ENCODE measurements at regions not wholly inside any gene's neighbourhood (a gene's known extent, or its start where the extent isn't known, plus 50 kb on each side); places are given as distances from the start of the nearest gene placed in this dataset.

DNA sequence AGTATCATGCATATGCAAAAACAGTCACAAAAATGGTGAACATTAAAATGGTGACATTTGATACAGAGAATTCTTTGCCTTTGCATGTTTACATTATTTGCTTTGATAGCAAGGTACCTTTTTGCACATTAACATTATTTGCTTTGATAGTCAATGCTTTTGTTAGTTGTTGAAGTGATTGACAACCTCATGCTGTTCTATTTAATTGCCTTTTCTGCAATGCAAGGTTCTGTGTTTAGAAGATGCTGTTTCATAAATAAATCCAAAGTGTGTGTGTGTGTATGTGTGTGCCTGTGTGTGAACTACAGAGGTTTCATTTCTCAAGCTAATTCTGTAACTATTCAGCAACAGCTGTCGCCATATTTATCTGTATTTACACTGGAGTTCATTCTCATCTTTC, 668.7 kb downstream of the NR2F1-AS1 start:
- no peak for DNase-seq

DNA sequence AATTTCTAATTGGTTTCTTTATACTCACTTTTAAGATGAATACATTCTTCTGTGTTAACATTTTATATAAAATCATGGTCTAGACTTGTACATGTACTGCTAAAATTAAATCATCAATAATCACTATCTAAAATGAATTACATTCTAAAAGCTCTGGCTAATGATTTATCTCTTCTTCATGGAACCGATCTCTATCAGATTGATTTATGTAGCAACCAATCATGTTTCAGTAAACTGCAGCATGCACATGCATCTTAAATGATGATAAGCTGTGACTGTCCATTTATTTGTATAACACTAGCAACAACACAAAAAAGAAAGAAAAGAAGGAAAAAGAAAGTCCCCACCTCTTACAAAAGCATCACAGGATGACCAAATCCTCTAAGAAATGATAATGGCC, 669.2 kb downstream of the NR2F1-AS1 start:
- DNase-seq = no peak

DNA sequence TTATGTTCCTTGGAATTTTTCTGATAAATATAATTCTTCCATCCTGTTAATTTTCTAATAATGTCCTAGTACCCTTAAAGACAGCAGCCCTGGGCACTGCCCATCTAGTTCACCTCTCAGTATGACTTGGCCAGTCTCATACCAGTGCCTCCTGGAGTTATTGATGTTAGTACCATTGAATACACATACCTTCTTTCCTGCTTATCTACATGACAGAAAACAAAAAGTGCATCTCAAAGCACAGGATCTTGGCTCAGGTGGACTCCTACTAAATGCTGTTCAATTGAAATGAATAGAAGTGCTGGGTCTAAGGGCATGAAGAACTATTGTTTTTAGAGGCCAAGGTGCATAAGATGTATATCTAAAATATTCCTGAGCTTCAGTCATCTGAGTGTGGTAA, 669.7 kb downstream of the NR2F1-AS1 start:
- no peak for DNase-seq

DNA sequence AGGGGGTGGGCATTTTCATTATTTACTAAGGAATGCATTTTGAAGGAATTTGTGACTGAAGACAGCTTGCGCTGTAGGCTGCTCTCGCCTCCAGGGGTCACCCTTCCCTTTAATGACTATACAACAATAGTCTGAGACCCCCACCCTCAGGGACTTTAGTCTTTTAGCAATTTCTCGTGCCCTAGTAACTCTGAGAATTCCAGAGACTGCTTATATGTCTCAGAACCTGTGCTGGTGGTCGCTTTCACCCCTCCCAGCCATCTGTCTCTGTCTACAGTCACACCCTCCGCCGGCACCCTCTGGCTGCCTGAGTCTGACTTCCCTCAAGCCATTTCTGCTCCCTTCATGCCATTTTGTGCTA, 671.4 kb downstream of the NR2F1-AS1 start:
- no peak for DNase-seq

DNA sequence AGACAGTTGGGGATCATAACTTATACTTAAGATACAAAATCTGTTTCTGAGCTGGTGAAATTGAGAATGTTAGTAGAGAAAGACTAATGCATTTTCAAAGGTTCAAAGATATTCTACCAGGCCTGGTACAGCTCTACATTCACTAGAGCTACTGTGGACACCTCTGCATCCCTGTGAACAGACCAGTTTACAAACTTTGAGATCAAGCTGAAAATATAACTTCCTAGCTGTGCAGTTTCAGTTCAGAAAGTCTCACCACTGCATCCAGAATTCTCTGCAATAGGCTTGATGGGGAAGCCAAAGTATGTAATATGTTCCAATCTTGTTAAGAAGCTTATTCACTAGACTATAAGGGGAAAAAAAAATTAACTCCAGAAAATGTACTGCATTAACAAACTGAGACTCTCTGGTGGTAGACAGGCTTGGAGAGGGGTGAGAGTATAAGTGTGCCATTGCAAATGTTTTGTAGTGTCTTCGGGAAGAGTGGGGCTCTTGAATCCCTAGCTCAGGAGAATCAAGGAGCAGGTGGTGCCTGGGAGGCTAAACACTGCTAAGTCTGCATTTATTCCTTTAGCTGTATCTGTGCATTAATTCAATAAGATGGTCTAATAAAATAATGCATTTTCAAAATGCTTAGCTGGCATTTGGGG, 671.9 kb downstream of the NR2F1-AS1 start:
- DNase-seq = no peak

DNA sequence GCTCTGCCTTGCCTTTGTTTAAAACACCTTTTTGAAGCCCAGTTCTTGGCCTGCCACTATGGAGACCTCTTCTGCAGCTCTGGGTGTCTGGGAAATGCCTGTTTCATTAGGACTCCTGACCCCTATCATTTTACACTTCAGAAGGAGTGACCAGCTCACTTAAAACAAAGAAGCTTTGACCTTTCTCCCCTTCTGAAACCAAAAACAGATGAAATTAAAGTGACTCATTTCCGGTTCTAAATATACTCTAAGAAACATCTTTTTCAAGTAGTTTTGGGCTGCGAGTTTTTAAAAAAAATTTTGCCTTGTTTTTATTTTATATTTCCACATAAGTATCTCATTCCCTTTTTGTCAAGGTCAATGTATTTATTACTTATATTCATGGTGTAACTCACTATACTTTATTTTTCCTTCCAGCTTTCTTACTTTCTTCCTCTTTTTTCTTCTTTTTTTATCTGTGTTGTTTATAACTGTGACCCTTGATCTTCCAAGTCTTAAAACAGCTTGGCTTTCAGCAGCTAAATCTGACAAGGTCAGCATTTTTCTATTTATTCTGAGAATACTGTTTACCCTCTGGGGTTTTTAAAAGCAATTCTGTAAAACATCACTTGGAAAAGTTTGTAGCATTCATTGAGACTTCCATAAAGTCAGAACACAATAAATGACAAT, 672.9 kb downstream of the NR2F1-AS1 start:
- DNase-seq = no peak

DNA sequence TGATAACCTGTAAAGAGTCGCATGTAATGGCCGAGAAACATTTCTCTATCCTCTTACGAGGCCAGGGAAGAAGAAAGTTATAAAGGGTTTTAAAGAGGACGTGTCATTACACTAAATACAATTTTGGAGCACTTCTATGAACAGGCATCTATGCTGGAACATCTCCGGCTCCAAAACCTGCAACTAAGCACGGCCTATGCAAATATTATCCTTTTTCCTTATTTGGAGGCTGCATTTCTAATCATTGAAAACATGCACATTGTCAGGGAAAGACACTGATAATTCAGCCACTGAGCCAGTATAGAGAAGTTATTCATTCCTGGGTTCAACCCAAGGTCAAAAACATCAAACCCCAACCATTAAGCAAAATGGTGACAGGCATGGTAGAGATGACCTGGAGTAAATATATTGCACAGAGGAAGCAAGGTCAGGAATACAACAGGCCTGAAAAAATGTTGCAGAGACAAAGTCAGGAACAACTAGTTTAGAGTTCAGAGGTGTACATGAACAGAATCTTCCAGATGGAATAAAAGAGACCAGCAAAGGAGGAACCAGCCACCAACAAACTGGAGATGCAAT, 674.1 kb downstream of the NR2F1-AS1 start:
- no peak for DNase-seq

DNA sequence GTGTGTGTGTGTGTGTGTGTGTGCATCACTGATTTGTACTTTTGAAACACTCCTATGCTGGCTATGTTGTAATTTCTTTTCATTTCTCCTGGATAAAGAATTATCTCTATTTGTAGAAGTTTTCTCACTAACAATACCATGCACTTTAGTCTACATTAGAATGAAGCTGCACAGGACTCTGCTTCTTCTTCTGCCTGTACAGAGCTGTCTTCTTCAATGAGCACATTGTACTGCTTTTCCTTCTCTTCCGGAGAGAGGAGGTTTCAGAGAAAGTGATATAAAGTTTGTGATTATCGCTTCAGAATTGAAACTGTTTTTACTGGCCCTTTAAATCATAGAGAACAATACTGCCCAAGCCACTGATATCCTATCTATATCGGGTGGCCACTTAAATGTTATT, 677.0 kb downstream of the NR2F1-AS1 start:
- no peak for DNase-seq

DNA sequence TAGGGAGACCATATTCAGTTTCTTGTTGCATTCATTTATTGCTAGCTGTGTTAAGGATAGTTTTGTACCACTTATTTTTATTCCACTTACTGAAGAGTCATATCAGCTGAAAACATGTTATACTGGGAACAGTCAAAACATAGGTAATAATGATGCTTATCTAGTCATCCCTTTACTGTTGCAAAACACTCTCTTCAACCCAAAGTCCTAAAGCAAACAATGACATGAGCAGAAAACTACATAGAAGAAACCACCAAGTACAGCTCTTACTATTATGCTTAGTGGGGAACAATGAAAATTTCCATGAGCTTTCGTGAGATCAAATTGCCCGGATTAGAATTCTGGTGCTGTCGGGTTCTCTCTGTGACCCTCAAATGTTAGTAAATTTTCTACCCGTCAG, 681.4 kb downstream of the NR2F1-AS1 start:
- no peak for DNase-seq

DNA sequence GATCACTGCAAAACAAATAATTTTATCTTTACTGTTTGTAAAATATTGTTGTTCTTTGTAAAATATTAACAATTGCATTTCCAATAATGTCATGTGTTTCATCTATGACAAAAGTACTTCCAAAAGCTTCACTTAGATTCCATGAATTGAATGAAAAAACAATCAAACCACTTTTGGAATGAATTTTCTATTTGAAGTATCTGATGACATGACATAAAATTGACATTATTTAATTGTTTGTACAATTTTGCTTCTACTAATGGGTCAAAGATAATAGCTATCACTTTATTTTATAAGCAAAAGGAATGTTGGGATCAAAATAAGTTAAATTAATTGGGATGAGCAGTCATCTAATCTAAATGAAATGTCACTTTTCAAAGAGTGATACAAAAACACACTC, 684.3 kb downstream of the NR2F1-AS1 start:
- DNase-seq = no peak

DNA sequence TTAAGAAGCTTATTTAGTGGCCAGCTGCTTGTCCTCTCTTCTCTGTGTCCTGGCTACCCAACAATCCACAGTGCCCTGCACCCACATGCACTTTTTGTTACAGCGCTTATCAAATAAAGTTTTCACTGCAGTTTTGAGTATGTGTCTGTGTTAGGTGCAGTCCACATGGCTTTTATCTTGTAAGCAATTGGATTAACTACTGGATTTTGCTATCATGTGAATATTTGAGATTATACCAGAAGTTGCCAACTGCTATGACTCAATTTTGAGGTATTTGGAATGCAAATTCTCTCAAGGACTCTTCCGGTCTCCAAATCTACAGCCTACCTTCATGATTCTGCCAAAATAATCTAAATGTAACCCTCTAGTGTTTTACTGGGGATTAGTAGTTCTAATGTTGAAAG, 690.2 kb downstream of the NR2F1-AS1 start:
- no peak for DNase-seq

DNA sequence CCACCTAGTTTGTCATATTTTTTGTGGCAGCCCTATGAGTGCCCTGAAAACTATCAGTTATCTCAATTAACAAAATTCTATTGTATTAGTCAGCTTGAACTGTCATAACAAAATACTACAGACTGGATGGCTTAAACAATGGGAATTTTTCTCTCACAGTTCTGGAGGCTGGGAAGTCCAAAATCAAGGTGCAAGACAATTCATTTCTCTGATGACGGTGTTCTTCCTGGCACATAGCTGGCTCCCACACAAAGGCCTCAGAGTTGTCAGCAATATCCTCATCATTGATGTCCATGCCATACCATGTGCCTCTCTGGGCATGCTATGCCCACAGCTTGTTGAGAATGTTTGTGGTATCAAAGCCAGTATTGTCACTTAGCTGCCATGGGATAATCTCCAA, 691.9 kb downstream of the NR2F1-AS1 start:
- DNase-seq = no peak

DNA sequence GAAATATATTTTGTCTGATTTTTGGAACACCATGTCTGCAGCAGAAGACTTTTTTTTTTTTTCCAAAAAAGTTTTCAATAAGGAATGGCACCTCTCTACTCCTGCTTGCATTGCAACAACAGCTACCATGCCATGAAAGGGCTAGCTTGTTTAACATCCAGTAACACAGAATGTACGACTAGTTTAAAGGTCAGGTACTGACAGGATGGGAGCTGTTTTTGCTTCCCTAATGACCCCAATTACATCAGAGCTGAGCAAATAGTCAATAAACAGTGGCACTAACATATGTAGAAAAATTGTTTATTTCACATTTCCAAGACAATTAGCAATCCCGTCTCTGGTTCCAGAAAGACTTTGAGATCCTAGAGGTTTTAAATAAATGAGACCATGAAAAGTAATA, 693.8 kb downstream of the NR2F1-AS1 start:
- no peak for DNase-seq

DNA sequence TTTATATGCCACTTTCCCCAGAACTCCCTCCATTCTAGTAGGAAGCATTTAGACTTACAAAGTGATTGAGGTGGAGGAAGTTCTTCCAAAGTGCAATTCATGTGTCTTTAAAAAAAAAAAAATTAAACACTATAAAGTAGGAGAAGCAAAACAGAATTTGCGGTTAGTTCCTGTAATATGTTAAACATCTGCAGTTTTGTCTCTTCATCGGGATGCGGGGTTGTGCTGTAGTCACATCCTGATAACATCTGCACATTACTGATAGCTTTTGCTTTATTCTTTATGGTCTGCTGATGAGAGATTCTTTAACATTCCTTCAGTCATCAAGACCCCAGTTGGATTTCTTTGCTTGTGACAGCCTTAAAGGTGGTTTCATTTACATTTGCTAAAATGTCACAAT, 694.3 kb downstream of the NR2F1-AS1 start:
- no peak for DNase-seq

DNA sequence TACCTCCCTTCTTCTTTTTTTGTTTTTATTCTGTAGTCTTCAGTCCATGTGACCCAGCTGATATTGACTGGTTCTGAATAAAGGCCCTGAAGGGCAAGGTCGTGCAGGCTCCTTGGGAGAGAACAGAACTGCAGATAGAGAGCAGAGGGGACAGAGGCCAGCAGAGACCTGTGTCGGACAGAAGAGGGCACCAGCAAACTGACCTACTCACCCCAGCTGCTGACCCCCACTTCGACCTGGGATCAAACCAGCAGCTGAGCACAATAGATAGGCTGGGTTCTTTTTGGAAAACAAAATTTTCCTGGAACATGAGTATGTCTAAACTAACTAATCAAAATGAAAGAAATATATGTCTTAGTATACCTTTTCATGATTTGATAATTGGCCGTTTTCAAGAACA, 695.1 kb downstream of the NR2F1-AS1 start:
- DNase-seq = no peak

DNA sequence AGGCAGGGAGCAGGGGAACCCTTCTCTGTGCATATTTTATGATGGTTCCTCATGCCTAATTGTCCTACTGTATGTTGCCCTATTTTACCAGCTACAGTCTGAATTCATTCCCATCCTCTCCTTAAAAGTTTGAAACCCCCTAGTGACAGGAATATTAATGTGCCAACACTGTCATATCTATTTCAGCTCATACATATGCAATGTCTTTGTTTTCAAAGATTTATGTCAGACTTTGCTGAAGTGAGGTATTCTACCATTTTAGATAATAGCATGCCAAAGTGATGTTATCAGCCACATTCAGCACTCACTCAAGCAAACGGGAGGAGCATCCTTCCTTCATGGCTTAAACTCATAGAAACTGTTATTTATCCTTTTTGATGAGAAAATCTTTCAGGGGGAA, 696.5 kb downstream of the NR2F1-AS1 start:
- no peak for DNase-seq

DNA sequence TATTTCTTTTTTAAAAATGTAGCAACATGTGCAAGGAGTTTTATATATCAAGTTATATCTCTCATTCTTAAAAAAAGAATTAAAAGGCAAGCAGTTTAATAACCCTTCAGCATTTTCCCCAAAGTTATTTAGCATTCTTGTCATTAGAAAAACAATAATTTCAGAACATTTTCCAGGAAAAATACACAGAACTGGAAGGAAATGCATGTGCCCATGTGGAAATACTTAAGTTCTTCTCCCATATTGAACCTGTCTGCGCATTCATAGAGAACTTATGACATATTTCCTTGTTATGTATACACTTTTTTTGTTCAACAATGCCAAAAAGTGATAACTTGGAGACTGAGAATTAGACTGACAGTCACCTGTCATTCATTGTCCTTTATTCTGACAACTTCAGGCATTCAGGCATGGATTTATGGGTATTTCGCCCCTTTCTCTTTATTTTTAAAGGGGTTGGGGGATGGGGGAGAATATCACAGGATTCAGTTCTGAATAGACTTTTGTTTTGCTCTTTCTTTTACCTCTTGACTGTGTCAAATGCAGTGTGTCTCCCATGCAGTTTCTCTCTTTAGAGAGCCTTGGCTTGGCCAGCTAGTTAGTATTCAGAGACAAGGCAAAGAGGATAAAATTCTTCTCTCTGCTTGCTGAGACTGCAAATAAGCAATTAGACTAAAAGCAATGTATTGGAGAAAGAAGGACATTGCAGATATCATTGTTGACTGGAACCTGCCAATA, 701.0 kb downstream of the NR2F1-AS1 start:
- DNase-seq = no peak

DNA sequence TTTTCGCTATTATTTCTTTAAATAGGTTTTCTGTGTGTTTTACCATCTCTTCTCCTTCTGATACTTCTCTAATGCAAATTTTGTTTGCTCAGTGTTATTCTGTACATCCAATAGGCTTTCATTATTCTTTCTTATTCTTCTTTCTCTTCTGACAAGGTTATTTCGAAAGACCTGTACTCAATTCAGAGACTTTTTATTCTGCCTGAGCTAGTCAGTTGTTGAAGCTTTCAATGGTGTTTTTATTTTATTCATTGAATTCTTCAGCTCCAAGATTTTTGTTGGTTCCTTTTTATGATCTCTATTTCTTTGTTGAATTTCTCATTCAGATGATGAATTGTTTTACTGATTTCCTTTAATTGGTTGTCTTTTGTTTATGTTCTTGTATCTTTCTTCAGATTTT, 706.2 kb downstream of the NR2F1-AS1 start:
- DNase-seq = no peak

DNA sequence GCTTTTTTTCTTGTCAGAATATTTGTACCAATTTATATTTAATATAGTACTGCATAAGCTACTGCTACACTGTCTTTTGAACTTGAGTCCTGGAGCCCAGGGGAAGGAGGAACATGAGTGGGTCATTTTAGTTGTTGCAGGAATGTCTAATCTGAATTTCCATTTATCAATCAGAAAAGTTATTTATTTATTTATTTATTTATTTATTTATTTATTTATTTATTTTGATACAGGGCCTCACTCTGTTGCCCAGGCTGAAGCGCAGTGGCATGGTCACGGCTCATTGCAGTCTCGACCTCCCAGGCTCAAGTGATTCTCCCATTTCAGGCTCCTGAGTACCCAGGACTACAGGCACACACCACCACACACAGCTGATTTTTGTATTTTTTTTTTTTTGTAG, 712.6 kb downstream of the NR2F1-AS1 start:
- DNase-seq = no peak

DNA sequence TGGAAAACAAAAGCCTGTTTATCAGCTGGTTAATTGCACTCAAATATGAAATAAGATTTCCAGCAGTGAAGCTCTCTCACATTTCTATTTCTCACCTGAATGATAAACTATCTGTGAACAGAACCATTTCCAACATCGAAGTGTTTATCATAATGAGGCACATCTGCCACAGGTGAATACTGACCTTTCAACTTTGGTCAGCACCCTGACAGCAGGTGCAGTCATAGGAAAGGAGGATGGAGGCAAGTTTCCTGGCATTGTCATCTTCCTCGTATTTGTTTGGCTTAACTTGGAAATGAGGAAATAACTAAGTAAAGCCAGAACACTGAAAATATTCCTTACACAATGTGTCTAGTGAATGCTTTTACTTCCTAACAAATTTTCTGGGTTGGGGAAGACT, 716.4 kb downstream of the NR2F1-AS1 start:
- no peak for DNase-seq

DNA sequence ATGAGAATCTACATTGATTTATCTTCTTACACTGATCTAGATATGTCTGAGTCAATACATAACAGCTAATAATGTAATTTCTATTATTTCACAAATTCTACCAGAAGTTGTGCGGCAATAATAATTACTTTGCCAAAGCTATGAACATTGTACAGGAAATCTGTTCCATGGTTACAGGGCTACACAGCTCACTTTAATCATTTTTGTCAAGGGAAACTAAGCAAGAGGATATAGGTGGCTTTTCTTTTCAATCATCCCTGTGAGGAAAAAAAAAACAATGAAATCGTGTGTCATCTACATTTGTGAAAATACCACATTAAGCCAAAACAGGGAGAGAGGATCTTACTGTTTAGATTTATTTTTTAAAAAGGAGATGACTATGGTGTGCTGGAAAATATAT, 717.4 kb downstream of the NR2F1-AS1 start:
- no peak for DNase-seq

DNA sequence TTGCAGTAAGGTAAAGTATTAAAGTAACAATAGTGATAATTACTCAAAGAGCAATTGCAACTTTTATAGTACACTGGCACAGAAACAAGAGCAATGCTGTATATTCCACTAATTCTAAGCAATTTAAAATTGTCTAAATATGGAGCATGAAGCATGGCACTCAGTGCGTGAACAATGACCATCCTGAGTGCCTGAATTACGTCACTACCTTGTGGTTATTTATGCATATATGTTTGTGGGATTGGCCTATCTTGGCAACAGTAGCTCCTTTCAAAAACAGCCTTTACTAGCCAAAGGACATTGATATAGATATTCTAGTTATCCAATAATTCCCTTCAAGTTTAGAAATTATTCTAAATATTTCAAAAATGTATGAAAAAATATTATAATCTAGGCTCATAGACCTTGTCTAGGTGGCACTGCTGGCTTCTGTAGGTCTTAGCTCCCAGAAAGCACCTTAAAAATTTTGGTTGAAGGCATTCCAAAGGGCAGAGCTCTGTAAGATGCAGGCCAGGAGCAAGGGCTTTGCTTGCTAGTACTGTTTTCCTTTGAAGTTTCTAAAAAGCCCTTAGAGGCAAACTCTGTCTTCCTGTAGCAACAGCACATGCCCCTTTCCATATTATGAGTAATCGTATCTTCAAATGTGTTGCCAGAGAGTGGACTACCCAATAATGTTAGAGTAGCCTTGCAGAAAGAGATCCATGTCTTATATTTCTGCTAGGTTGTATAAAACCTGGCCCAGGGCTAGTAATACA, 719.3 kb downstream of the NR2F1-AS1 start:
- no peak for DNase-seq

DNA sequence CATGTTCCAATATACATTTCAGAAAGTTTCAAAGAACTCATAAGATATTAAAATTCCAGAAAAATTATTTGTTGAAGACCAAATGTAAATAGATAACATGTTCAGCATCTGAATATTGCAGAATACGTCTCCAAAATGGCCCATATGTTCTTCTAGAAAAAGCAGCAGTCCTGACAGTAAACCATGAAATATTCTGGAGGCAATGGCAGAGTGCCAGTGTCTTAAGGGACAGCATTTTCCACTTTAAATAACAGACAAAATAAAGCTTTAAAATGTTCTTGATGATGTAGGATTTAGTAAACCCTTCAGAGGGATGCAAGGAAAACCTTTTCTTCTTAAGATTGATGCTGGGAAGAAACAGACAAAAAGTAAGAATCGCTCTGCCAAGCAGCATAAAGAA, 721.0 kb downstream of the NR2F1-AS1 start:
- no peak for DNase-seq

Measured in stimulated activated CD4-positive, alpha-beta T cell treated with anti-CD3 and anti-CD28 coated beads, Interleukin-4, amount 100 ng/mL, for 24 hours (primary cell).